ENCODE measurements at regions not wholly inside any gene's neighbourhood (a gene's known extent, or its start where the extent isn't known, plus 50 kb on each side); places are given as distances from the start of the nearest gene placed in this dataset.

DNA sequence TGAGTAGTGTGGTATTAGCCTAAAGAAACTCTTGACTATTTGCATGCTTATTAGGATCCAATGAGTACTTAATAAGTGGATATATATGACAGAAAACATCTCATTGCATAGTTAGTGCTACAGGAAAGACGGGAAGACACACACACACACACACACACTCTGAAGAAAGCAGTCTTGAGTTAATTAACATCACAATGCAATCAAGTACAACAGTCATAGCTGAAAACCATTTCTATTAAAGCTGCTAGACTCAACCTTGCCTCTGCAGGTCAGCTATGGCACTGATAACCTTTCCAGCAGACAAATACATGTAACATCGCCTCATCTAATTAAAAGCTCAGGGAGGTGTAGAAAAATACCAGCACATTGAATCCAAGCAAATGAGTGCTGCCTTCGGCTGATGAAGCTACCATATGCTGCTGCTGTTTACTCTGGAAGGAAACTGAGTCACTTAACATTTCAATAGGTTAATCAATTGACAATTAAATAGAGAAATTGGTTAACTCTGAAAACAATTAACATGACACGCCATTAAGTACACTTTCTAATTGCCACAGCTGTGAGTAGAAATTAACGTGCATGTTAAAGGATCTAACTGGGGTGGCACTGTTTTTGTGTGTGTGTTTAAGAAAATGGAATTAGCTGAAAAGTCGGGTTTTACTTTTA, 93.2 kb upstream of the OTX2 start:
- Histone ChIP-seq H3K9me3 (no peaks in the 10 kb centered on the region), H3K27me3 (no peaks in the 10 kb centered on the region), H3K4me1 (no peaks in the 10 kb centered on the region), H3K27ac (replicated peaks in 1 of 4) (no peak overlapping the region), H3K4me3 (no peak overlapping the region), H3K36me3 (no peaks in the 10 kb centered on the region)
- intact Hi-C loops (cut with DNase I): no loop called here
- WGBS: 58% methylated on average over 6 of the region's 6 CpGs
- TF ChIP-seq EP300 (IDR thresholded peaks at IDR 0.05) (no peak), POLR2A (IDR thresholded peaks at IDR 0.05; ENCODE audit: low read depth) (no peak), POLR2AphosphoS5 (IDR thresholded peaks at IDR 0.05) (no peak)
- TF ChIP-seq, protein P1, sequence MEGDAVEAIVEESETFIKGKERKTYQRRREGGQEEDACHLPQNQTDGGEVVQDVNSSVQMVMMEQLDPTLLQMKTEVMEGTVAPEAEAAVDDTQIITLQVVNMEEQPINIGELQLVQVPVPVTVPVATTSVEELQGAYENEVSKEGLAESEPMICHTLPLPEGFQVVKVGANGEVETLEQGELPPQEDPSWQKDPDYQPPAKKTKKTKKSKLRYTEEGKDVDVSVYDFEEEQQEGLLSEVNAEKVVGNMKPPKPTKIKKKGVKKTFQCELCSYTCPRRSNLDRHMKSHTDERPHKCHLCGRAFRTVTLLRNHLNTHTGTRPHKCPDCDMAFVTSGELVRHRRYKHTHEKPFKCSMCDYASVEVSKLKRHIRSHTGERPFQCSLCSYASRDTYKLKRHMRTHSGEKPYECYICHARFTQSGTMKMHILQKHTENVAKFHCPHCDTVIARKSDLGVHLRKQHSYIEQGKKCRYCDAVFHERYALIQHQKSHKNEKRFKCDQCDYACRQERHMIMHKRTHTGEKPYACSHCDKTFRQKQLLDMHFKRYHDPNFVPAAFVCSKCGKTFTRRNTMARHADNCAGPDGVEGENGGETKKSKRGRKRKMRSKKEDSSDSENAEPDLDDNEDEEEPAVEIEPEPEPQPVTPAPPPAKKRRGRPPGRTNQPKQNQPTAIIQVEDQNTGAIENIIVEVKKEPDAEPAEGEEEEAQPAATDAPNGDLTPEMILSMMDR (IDR thresholded peaks at IDR 0.05): no peak
- no peak for DNase-seq (ENCODE audit: extremely low spot score)

DNA sequence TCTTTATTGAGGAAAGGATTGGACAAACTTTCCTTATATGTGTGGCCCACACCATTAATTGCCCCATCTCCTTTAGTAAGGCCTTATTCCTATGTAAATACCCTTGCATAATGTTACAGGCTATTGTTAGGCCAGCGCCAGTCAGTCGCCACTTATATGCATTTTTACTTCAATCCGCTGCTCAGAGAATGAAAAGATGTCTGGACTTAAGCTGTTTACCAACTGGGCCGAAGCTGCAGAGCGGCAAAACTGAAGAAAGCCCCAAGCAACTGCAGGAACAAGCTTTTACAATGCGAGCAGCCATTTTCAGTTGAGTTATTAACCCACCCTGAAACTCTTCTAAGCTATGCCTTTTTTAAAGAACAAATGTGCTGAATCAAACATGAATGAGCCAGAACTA, 92.1 kb upstream of the OTX2 start:
- DNase-seq (ENCODE audit: extremely low spot score): no peak
- 75% methylated on average over 6 of the region's 6 CpGs for WGBS
- H3K27me3 ChIP-seq: no peaks in the 10 kb centered on the region
- H3K27ac ChIP-seq (replicated peaks in 1 of 4): no peak overlapping the region
- no peaks in the 10 kb centered on the region for H3K4me1 ChIP-seq
- TF ChIP-seq POLR2A (IDR thresholded peaks at IDR 0.05; ENCODE audit: low read depth) (no peak), POLR2AphosphoS5 (IDR thresholded peaks at IDR 0.05) (no peak), EP300 (IDR thresholded peaks at IDR 0.05) (no peak)
- TF ChIP-seq, protein P1 (IDR thresholded peaks at IDR 0.05): no peak
- H3K4me3 ChIP-seq: no peak overlapping the region
- intact Hi-C loops (cut with DNase I): no loop called here
- no peaks in the 10 kb centered on the region for H3K9me3 ChIP-seq
- H3K36me3 ChIP-seq: no peaks in the 10 kb centered on the region

DNA sequence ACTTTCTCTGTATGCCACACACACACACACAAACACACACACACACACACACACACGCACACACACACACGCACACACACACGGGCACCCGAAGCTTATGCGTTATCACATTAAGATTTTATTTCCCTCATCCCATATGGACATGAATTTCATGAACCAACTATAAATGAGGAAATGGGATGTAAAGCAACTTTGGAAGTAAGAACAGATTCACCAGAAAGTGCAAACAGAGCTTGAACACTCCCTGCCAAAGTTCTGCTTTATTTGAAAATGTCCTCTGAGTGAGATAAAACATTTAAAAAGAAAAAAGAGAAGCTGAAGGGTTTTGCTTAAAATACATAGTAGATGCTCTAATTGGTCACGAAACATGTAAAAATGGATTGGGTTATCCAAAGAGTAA, 90.4 kb upstream of the OTX2 start:
- H3K27ac ChIP-seq (replicated peaks in 1 of 4): no peak overlapping the region
- WGBS: 62% methylated on average over 6 of the region's 6 CpGs
- peaks cover 0 to 7% (median 0%) of the 10 kb centered on the region in 4 donors for H3K27me3 ChIP-seq
- no peaks in the 10 kb centered on the region for H3K36me3 ChIP-seq
- H3K9me3 ChIP-seq: no peaks in the 10 kb centered on the region
- H3K4me1 ChIP-seq: no peaks in the 10 kb centered on the region
- intact Hi-C loops (cut with DNase I): no loop called here
- TF ChIP-seq POLR2A (IDR thresholded peaks at IDR 0.05; ENCODE audit: low read depth) (no peak), POLR2AphosphoS5 (IDR thresholded peaks at IDR 0.05) (no peak), EP300 (IDR thresholded peaks at IDR 0.05) (no peak)
- TF ChIP-seq, protein P1 (IDR thresholded peaks at IDR 0.05): no peak
- no peak overlapping the region for H3K4me3 ChIP-seq
- no peak for DNase-seq (ENCODE audit: extremely low spot score)

DNA sequence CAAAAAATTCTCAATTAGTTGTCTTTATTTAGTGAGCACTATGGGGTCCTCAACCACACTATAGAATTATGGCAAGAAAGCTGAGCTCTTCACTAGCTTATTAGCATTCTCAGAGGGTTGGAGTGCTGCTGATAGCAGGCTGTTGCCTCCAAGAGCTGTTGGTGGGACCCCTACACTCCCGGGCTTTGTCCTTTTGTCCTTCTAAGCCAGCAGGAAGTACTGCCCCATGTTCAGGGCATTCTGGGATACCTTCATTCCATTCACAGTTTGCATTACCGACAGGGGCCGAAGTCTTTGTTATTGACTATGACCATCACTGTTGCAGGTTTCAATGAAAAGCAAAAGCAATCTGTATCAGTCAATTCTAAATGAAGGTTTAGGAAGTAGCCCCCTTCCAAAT, 89.5 kb upstream of the OTX2 start:
- no peaks in the 10 kb centered on the region for H3K9me3 ChIP-seq
- DNase-seq (ENCODE audit: extremely low spot score): peak; percentile 34
- 33% methylated on average over 3 of the region's 3 CpGs for WGBS
- no peak overlapping the region for H3K4me3 ChIP-seq
- peaks cover 0 to 7% (median 0%) of the 10 kb centered on the region in 4 donors for H3K27me3 ChIP-seq
- H3K36me3 ChIP-seq: no peaks in the 10 kb centered on the region
- H3K4me1 ChIP-seq: no peaks in the 10 kb centered on the region
- H3K27ac ChIP-seq (replicated peaks in 1 of 4): no peak overlapping the region
- TF ChIP-seq, protein P1 (IDR thresholded peaks at IDR 0.05): no peak
- TF ChIP-seq EP300 (IDR thresholded peaks at IDR 0.05): no peak
- no peak for TF ChIP-seq POLR2AphosphoS5 (IDR thresholded peaks at IDR 0.05)
- no peak for TF ChIP-seq POLR2A (IDR thresholded peaks at IDR 0.05; ENCODE audit: low read depth)
- intact Hi-C loops (cut with DNase I): no loop called here

DNA sequence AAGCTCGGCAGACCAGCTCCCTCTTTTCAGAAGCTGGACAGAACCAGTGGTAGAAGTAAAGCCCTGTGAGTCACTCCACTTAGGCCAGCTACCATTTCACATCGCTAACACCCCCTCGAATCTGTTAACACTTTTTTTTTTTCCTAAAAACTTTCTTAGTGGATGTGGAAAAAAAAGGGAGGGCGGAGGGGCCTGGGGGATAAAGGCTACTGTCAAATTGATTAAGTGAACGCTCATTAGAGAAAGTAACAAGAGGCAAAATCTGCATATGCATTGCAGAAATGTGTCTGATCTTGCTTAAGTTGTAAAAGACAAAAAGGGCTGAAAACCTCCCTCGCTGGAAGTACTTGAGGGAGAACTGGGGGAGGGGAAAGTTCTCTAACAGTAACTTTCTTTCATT, 86.6 kb upstream of the OTX2 start:
- TF ChIP-seq POLR2AphosphoS5 (IDR thresholded peaks at IDR 0.05) (no peak), EP300 (IDR thresholded peaks at IDR 0.05) (no peak), POLR2A (IDR thresholded peaks at IDR 0.05; ENCODE audit: low read depth) (no peak)
- TF ChIP-seq, protein P1 (IDR thresholded peaks at IDR 0.05): no peak
- intact Hi-C loops (cut with DNase I): no loop called here

More for the DNA sequence above, 86.6 kb upstream of the OTX2 start:
- Histone ChIP-seq H3K27me3 (peaks cover 0 to 22% (median 0%) of the 10 kb centered on the region in 4 donors), H3K4me3 (no peak overlapping the region), H3K4me1 (no peaks in the 10 kb centered on the region), H3K27ac (replicated peaks in 1 of 4) (no peak overlapping the region), H3K36me3 (no peaks in the 10 kb centered on the region), H3K9me3 (no peaks in the 10 kb centered on the region)
- peak; percentile 19 for DNase-seq (ENCODE audit: extremely low spot score)
- 28% methylated on average over 6 of the region's 6 CpGs for WGBS
